ENCODE measurements at regions not wholly inside any gene's neighbourhood (a gene's known extent, or its start where the extent isn't known, plus 50 kb on each side); places are given as distances from the start of the nearest gene placed in this dataset.

DNA sequence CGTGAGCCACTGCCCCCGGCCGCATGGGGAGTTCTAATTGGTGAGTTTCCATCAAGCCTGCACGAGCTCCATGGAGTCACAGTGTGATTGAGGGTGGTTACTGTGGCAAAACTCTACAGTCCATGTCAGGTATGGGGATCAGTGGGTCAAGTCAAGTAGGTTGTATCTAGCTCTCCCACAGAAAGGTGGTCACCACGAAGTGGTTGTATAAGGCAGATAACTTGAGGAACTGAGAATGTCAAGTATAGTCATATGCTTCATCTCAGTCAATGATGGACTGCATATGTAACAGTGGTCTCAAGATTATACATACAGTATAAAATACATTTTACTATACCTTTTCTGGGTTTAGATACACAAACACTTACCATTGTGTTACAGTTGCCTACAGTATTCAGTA lies 348.6 kb upstream of the ZP4 start:
- Histone ChIP-seq H2AFZ (ENCODE audit: low read length) (no peak overlapping the region), H3K27ac (ENCODE audit: low read depth, low read length) (no peak overlapping the region), H4K20me1 (ENCODE audit: insufficient read depth, low read length) (no peaks in the 10 kb centered on the region), H3K9me3 (ENCODE audit: low read depth, low read length) (no peaks in the 10 kb centered on the region), H3K4me1 (ENCODE audit: insufficient read depth, low read length) (no peaks in the 10 kb centered on the region), H3K36me3 (ENCODE audit: insufficient read depth, low read length) (no peaks in the 10 kb centered on the region), H3K27me3 (ENCODE audit: insufficient read depth, low read length) (no peaks in the 10 kb centered on the region), H3K4me3 (ENCODE audit: insufficient read depth, low read length) (no peak overlapping the region), H3K4me2 (ENCODE audit: insufficient read depth, low read length) (no peak overlapping the region), H3K79me2 (ENCODE audit: insufficient read depth, low read length) (no peaks in the 10 kb centered on the region)
- no peak for DNase-seq (ENCODE audit: insufficient read length, low spot score, missing footprints)
- TF ChIP-seq, protein P1, sequence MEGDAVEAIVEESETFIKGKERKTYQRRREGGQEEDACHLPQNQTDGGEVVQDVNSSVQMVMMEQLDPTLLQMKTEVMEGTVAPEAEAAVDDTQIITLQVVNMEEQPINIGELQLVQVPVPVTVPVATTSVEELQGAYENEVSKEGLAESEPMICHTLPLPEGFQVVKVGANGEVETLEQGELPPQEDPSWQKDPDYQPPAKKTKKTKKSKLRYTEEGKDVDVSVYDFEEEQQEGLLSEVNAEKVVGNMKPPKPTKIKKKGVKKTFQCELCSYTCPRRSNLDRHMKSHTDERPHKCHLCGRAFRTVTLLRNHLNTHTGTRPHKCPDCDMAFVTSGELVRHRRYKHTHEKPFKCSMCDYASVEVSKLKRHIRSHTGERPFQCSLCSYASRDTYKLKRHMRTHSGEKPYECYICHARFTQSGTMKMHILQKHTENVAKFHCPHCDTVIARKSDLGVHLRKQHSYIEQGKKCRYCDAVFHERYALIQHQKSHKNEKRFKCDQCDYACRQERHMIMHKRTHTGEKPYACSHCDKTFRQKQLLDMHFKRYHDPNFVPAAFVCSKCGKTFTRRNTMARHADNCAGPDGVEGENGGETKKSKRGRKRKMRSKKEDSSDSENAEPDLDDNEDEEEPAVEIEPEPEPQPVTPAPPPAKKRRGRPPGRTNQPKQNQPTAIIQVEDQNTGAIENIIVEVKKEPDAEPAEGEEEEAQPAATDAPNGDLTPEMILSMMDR (IDR thresholded peaks at IDR 0.05; ENCODE audit: extremely low read depth, low read depth, low read length) = no peak

GRCh38 chr1:238233966-238234365 lies 343.2 kb upstream of the ZP4 start:
- Histone ChIP-seq H3K79me2 (ENCODE audit: insufficient read depth, low read length) (no peaks in the 10 kb centered on the region), H2AFZ (ENCODE audit: low read length) (no peak overlapping the region), H4K20me1 (ENCODE audit: insufficient read depth, low read length) (no peaks in the 10 kb centered on the region), H3K9me3 (ENCODE audit: low read depth, low read length) (no peaks in the 10 kb centered on the region), H3K4me2 (ENCODE audit: insufficient read depth, low read length) (no peak overlapping the region), H3K4me3 (ENCODE audit: insufficient read depth, low read length) (no peak overlapping the region), H3K4me1 (ENCODE audit: insufficient read depth, low read length) (no peaks in the 10 kb centered on the region), H3K36me3 (ENCODE audit: insufficient read depth, low read length) (no peaks in the 10 kb centered on the region), H3K27ac (ENCODE audit: low read depth, low read length) (no peak overlapping the region), H3K27me3 (ENCODE audit: insufficient read depth, low read length) (no peaks in the 10 kb centered on the region)
- no peak for DNase-seq (ENCODE audit: insufficient read length, low spot score, missing footprints)
- TF ChIP-seq, protein P1 (IDR thresholded peaks at IDR 0.05; ENCODE audit: extremely low read depth, low read depth, low read length) = no peak

DNA sequence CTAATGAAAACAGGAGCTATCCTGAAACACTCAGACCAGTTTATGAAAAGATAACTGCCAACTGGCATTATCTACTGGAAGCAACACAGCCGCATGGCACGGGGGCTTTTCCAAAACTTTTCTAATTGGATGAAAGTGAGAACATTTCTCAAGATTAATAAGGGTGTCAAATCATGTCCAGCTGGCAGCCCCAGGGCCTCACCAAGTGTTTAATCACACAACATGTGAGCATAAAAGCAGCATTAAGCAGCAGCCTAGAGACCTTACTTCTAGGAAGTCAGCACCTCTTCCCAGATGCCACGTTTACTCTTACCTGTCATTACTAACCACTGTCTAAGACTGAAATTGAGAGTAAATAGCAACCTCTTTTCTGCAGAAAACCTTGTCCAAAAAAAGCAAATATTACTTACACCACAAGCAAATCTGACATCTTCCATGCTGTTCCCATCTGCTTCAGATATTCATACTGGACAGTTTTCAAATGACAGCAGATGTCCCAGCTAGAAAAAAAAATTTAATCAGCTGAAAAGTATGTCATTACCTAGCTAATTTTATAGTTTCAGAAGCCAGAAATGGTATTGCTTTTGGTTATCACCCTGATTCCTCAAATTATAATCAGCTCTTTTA lies 341.5 kb upstream of the ZP4 start:
- peak overlapping the region; percentile 34 for H3K4me2 ChIP-seq (ENCODE audit: insufficient read depth, low read length)
- no peak for DNase-seq (ENCODE audit: insufficient read length, low spot score, missing footprints)

DNA sequence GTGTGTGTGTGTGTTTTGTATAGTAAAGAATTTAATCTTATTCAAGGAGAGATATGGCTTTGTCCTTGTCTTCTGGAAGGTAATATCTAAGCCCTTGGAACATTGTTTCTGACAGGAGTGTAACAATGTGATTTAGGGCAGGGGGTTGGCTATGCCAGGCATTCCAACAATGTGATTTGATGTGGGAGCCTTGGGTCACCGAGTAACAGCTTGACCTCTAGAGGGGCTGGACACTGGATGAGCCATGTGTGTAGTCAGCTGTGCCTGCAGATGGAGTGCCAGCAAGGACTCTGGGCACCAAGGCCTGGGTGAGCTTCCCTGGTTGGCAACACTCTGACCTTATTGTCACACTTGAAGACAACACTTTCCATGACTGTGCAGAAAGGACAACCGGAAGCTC lies 336.1 kb upstream of the ZP4 start:
- Histone ChIP-seq H3K4me1 (ENCODE audit: insufficient read depth, low read length) (no peaks in the 10 kb centered on the region), H3K36me3 (ENCODE audit: insufficient read depth, low read length) (no peaks in the 10 kb centered on the region), H3K27me3 (ENCODE audit: insufficient read depth, low read length) (no peaks in the 10 kb centered on the region), H3K4me2 (ENCODE audit: insufficient read depth, low read length) (no peak overlapping the region), H3K79me2 (ENCODE audit: insufficient read depth, low read length) (no peaks in the 10 kb centered on the region), H3K27ac (ENCODE audit: low read depth, low read length) (no peak overlapping the region), H3K4me3 (ENCODE audit: insufficient read depth, low read length) (no peak overlapping the region), H4K20me1 (ENCODE audit: insufficient read depth, low read length) (no peaks in the 10 kb centered on the region), H2AFZ (ENCODE audit: low read length) (no peak overlapping the region), H3K9me3 (ENCODE audit: low read depth, low read length) (no peaks in the 10 kb centered on the region)
- TF ChIP-seq, protein P1 (IDR thresholded peaks at IDR 0.05; ENCODE audit: extremely low read depth, low read depth, low read length) = no peak
- DNase-seq (ENCODE audit: insufficient read length, low spot score, missing footprints) = no peak

More for the DNA sequence above, 341.5 kb upstream of the ZP4 start:
- H3K9me3 ChIP-seq (ENCODE audit: low read depth, low read length) = no peaks in the 10 kb centered on the region
- H3K36me3 ChIP-seq (ENCODE audit: insufficient read depth, low read length) = no peaks in the 10 kb centered on the region
- H4K20me1 ChIP-seq (ENCODE audit: insufficient read depth, low read length) = no peaks in the 10 kb centered on the region
- H2AFZ ChIP-seq (ENCODE audit: low read length) = peak overlapping the region; percentile 25
- H3K4me1 ChIP-seq (ENCODE audit: insufficient read depth, low read length) = no peaks in the 10 kb centered on the region
- no peaks in the 10 kb centered on the region for H3K79me2 ChIP-seq (ENCODE audit: insufficient read depth, low read length)
- H3K27me3 ChIP-seq (ENCODE audit: insufficient read depth, low read length) = no peaks in the 10 kb centered on the region
- no peak overlapping the region for H3K27ac ChIP-seq (ENCODE audit: low read depth, low read length)
- H3K4me3 ChIP-seq (ENCODE audit: insufficient read depth, low read length) = no peak overlapping the region
- TF ChIP-seq, protein P1 (IDR thresholded peaks at IDR 0.05; ENCODE audit: extremely low read depth, low read depth, low read length) = no peak
